Muscle of arm (tissue), 1 donor: ENCODE measurements at regions not wholly inside any gene's neighbourhood (a gene's known extent, or its start where the extent isn't known, plus 50 kb on each side); places are given as distances from the start of the nearest gene placed in this dataset.
"Not testable (repeated sequence)": the region's sequence is repeated elsewhere in the genome, so short reads cannot be mapped to it uniquely, and the experiment has no call there.

Source experiments
- DNase-seq: peaks from one replicate; pipeline ENCODE4 v3.0.0-alpha.2; 2013

- no peak for DNase-seq
Measured at GRCh38 chr1:5638582-5638981, 353.6 kb downstream of the NPHP4 start.

GRCh38 chr1:5637171-5637570 lies 355.1 kb downstream of the NPHP4 start:
- no peak for DNase-seq

GRCh38 chr1:5634893-5635292 lies 357.3 kb downstream of the NPHP4 start:
- DNase-seq, result no peak

- DNase-seq, result no peak
Measured at GRCh38 chr1:5632814-5633213, 359.4 kb downstream of the NPHP4 start.

- no peak for DNase-seq
Measured at GRCh38 chr1:5632224-5632623, 360.0 kb downstream of the NPHP4 start.

- DNase-seq, result no peak
Measured at GRCh38 chr1:5628416-5628815, 363.8 kb downstream of the NPHP4 start.

GRCh38 chr1:5623399-5623798 lies 368.8 kb downstream of the NPHP4 start:
- DNase-seq, result no peak

GRCh38 chr1:5622412-5622811 lies 369.8 kb downstream of the NPHP4 start:
- no peak for DNase-seq

- DNase-seq, result no peak
Measured at GRCh38 chr1:5621692-5622091, 370.5 kb downstream of the NPHP4 start.

GRCh38 chr1:5620997-5621396 lies 371.2 kb downstream of the NPHP4 start:
- DNase-seq, result no peak

- no peak for DNase-seq
Measured at GRCh38 chr1:5620418-5620817, 371.8 kb downstream of the NPHP4 start.

GRCh38 chr1:5619469-5619868 lies 372.8 kb downstream of the NPHP4 start:
- DNase-seq, result no peak

- DNase-seq, result no peak
Measured at GRCh38 chr1:5617546-5617945, 374.7 kb downstream of the NPHP4 start.

- DNase-seq, result no peak
Measured at GRCh38 chr1:5617179-5617520, 375.1 kb downstream of the NPHP4 start.

GRCh38 chr1:5616366-5617178 lies 375.7 kb downstream of the NPHP4 start:
- DNase-seq, result no peak

- no peak for DNase-seq
Measured at GRCh38 chr1:5615076-5615475, 377.1 kb downstream of the NPHP4 start.

- DNase-seq, result no peak
Measured at GRCh38 chr1:5613900-5614299, 378.3 kb downstream of the NPHP4 start.

- DNase-seq, result no peak
Measured at GRCh38 chr1:5611851-5612250, 380.4 kb downstream of the NPHP4 start.

- no peak for DNase-seq
Measured at GRCh38 chr1:5611431-5611830, 380.8 kb downstream of the NPHP4 start.

GRCh38 chr1:5610432-5610831 lies 381.8 kb downstream of the NPHP4 start:
- DNase-seq, result no peak

- no peak for DNase-seq
Measured at GRCh38 chr1:5603353-5604104, 388.7 kb downstream of the NPHP4 start.

- not testable (repeated sequence) for DNase-seq
Measured at GRCh38 chr1:5602718-5603117, 389.5 kb downstream of the NPHP4 start.

GRCh38 chr1:5601516-5601915 lies 390.7 kb downstream of the NPHP4 start:
- DNase-seq, result no peak

- no peak for DNase-seq
Measured at GRCh38 chr1:5599541-5599940, 392.7 kb downstream of the NPHP4 start.
